AG04449 (cell line): ENCODE measurements at regions not wholly inside any gene's neighbourhood (a gene's known extent, or its start where the extent isn't known, plus 50 kb on each side); places are given as distances from the start of the nearest gene placed in this dataset.

Experiments used
- CTCF ChIA-PET: fragments of 350-600 bp; formaldehyde crosslinking; extraction: SDS; loops from one replicate; lab custom pipeline; 2021; ENCODE audit warnings: antibody characterized with exemption; lab: Yijun Ruan, JAX
- POLR2A ChIA-PET: fragments of 400-600, 350-600 bp; formaldehyde crosslinking; extraction: SDS; loops from one replicate; lab custom pipeline; 2020; ENCODE audit warnings: antibody characterized with exemption, inconsistent platforms; lab: Yijun Ruan, JAX
- DNase-seq: peaks from one replicate; pipeline ENCODE4 v3.0.0-alpha.2; 2010; ENCODE audit warnings: low read depth, low spot score
- H3K4me3 ChIP-seq: 2 replicates; pipeline ENCODE4 v1.5.1; 2011; ENCODE audit warnings: low read depth, mild to moderate bottlenecking, control low read depth, low read length
- TF ChIP-seq, protein P1 (sequence below): IDR thresholded peaks from one replicate; pipeline ENCODE4 v1.5.1; 2011; ENCODE audit warnings: mild to moderate bottlenecking, moderate library complexity, low read length, control low read depth, inconsistent platforms; ENCODE audit not compliant: insufficient read depth; ENCODE audit errors: missing control alignments

DNA sequence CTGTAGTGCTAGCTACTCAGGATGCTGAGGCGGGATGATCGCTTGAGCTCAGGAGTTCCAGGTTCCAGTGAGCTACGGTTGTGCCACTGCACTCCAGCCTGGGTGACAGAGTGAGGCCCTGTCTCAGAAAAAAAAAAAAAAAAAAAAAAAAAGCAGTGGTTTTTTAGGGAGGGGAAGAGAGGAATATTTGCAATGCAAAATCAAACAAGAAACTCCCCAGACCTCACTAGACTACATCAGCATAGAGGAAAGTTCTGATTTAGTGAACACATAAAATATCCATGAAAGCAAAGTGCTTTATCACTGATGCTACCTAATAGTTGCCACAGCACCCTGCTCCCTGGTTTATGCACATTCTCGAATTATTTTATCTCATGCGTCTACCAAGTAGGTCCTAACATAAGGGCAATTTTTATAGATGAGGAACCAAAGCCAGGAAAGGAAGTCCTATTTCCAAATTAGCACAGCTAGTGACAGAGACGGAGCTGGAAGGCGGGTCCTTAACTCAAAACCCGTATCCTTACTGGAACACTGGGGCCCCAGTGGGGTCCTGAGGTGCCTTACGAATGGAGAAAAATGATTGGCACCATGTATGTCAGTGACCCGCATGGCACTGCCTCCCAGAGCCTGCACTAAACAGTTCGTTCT lies 50.7 kb upstream of the GPR157 start:
- DNase-seq: no peak
- ChIA-PET POLR2A (interaction anchor here (1.0 kb wide), 1 partner anchor 15 kb away, joined by 3 read pairs; no protein-coding TSS in a partner anchor), CTCF (interaction anchor here (1.0 to 4.4 kb wide), 16 partner anchors 9 to 69 kb away, joined by 3 to 35 read pairs (median 10); no protein-coding TSS in a partner anchor)
- TF ChIP-seq, protein P1, sequence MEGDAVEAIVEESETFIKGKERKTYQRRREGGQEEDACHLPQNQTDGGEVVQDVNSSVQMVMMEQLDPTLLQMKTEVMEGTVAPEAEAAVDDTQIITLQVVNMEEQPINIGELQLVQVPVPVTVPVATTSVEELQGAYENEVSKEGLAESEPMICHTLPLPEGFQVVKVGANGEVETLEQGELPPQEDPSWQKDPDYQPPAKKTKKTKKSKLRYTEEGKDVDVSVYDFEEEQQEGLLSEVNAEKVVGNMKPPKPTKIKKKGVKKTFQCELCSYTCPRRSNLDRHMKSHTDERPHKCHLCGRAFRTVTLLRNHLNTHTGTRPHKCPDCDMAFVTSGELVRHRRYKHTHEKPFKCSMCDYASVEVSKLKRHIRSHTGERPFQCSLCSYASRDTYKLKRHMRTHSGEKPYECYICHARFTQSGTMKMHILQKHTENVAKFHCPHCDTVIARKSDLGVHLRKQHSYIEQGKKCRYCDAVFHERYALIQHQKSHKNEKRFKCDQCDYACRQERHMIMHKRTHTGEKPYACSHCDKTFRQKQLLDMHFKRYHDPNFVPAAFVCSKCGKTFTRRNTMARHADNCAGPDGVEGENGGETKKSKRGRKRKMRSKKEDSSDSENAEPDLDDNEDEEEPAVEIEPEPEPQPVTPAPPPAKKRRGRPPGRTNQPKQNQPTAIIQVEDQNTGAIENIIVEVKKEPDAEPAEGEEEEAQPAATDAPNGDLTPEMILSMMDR: no peak
- peak overlapping the region; percentile 8; the same call in 1 of the 2 replicates for H3K4me3 ChIP-seq

GRCh38 chr1:9180111-9180819 lies 51.4 kb upstream of the GPR157 start:
- H3K4me3 ChIP-seq: peak overlapping the region; percentile 87
- no peak for DNase-seq
- ChIA-PET POLR2A (interaction anchor here (0.6 kb wide), 1 partner anchor 51 kb away, joined by 3 read pairs; no protein-coding TSS in a partner anchor), CTCF (interaction anchor here (0.6 to 4.4 kb wide), 26 partner anchors 9 to 140 kb away, joined by 3 to 35 read pairs (median 5); no protein-coding TSS in a partner anchor)
- TF ChIP-seq, protein P1: no peak

- no peak for DNase-seq
- peak overlapping the region; percentile 87 for H3K4me3 ChIP-seq
- CTCF ChIA-PET: interaction anchor here (0.6 to 4.4 kb wide), 23 partner anchors 8 to 75 kb away, joined by 3 to 35 read pairs (median 5); no protein-coding TSS in a partner anchor
- TF ChIP-seq, protein P1: peak; percentile 99
- POLR2A ChIA-PET: interaction anchor here (0.6 kb wide), 1 partner anchor 40 kb away, joined by 5 read pairs; no protein-coding TSS in a partner anchor
Observed at GRCh38 chr1:9181176-9181906, 52.4 kb upstream of the GPR157 start.

GRCh38 chr1:9181990-9182783 lies 52.4 kb upstream of the H6PD start:
- CTCF ChIA-PET: interaction anchor here (0.6 to 4.4 kb wide), 11 partner anchors 8 to 309 kb away, joined by 3 to 35 read pairs (median 4); partner anchors contain the start of gene GPR157
- DNase-seq: no peak
- POLR2A ChIA-PET: interaction anchor here (0.6 kb wide), 1 partner anchor 31 kb away, joined by 3 read pairs; no protein-coding TSS in a partner anchor
- TF ChIP-seq, protein P1: peak; percentile 36
- peak overlapping the region; percentile 87 for H3K4me3 ChIP-seq

DNA sequence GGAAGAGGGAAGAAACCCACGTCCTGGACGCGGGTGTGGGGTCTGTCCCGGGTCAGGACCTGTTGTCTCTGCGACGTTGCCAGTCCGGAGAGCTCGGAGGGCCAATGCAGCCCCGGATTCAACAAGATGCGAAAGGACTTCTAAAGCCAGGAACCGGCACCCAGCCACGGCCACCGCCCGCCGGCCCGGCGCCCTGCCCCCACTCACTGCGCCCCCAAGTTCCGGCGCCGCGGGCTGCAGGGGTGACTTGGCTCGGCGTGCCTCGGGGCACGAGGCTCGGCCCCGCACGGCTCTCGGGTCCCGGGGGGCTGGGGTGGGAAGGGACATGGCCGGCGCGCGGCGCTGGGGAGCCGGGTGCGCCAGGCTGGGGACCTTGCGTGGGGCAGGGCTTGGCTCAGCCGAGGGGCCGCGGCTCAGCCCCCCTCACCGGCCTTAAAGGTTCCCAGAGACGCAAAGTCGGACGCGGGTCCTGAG lies 51.8 kb upstream of the H6PD start:
- DNase-seq: no peak
- CTCF ChIA-PET: interaction anchor here (0.9 to 4.4 kb wide), 7 partner anchors 14 to 309 kb away, joined by 3 to 35 read pairs (median 4); partner anchors contain the start of gene GPR157
- TF ChIP-seq, protein P1: no peak
- POLR2A ChIA-PET: no interaction called here
- peak overlapping the region; percentile 87 for H3K4me3 ChIP-seq
